ENCODE measurements at regions not wholly inside any gene's neighbourhood (a gene's known extent, or its start where the extent isn't known, plus 50 kb on each side); places are given as distances from the start of the nearest gene placed in this dataset.

- Histone ChIP-seq H3F3A (replicated peaks; ENCODE audit: low read depth) (no peaks in the 10 kb centered on the region), H3K27me3 (ENCODE audit: insufficient read depth) (no peaks in the 10 kb centered on the region), H4K20me1 (replicated peaks; ENCODE audit: insufficient read depth) (no peaks in the 10 kb centered on the region), H3K79me2 (replicated peaks; ENCODE audit: insufficient read depth) (no peaks in the 10 kb centered on the region), H3K36me3 (ENCODE audit: insufficient read depth) (no peaks in the 10 kb centered on the region), H2AFZ (no peak overlapping the region), H3K9me2 (ENCODE audit: insufficient read depth) (no peaks in the 10 kb centered on the region), H3K4me1 (ENCODE audit: insufficient read depth) (no peaks in the 10 kb centered on the region), H3K4me2 (no peak overlapping the region), H3K4me3 (no peak overlapping the region), H3K27ac (ENCODE audit: low read depth) (no peak overlapping the region)
- no peak overlapping the region for H3K27ac Mint-ChIP-seq
- H3K9me3 Mint-ChIP-seq: no peaks in the 10 kb centered on the region
- no peak overlapping the region for H3K4me3 Mint-ChIP-seq
- no peaks in the 10 kb centered on the region for H3K27me3 Mint-ChIP-seq (ENCODE audit: insufficient read depth, low read depth, poor library complexity)
- no peaks in the 10 kb centered on the region for H3K4me1 Mint-ChIP-seq
- ATAC-seq: no peak
- no peak for DNase-seq (ENCODE audit: low spot score)
- no peaks in the 10 kb centered on the region for H3K36me3 Mint-ChIP-seq (ENCODE audit: low read depth)
- TF ChIP-seq REST (IDR thresholded peaks at IDR 0.05; ENCODE audit: unreplicated experiment) (no peak), ZNF331 (CRISPR knock-in tag; IDR thresholded peaks at IDR 0.05; ENCODE audit: low read depth) (no peak), ZNF114 (CRISPR knock-in tag; IDR thresholded peaks at IDR 0.05) (no peak), EZH2 (IDR thresholded peaks at IDR 0.05; ENCODE audit: low read depth, unreplicated experiment) (no peak), POLR2AphosphoS5 (IDR thresholded peaks at IDR 0.05; ENCODE audit: low read depth) (no peak), NANOG (IDR thresholded peaks at IDR 0.05; ENCODE audit: borderline replicate concordance) (no peak), ETS1 (IDR thresholded peaks at IDR 0.05) (no peak), ZNF462 (CRISPR knock-in tag; IDR thresholded peaks at IDR 0.05) (no peak), EZH2phosphoT487 (IDR thresholded peaks at IDR 0.05; ENCODE audit: unreplicated experiment) (no peak), CREB1 (CRISPR knock-in tag; IDR thresholded peaks at IDR 0.05; ENCODE audit: low read depth) (no peak), STAT1 (IDR thresholded peaks at IDR 0.05; ENCODE audit: unreplicated experiment) (no peak), CTCF (conservative IDR thresholded peaks at IDR 0.05; ENCODE audit: low read depth in 2 of 2) (no peak), JUNB (IDR thresholded peaks at IDR 0.05; ENCODE audit: unreplicated experiment) (no peak)
Measured at GRCh38 chr13:75010941-75011340, 471.0 kb downstream of the TBC1D4 start.
